ENCODE measurements at regions not wholly inside any gene's neighbourhood (a gene's known extent, or its start where the extent isn't known, plus 50 kb on each side); places are given as distances from the start of the nearest gene placed in this dataset.

GRCh38 chr21:35338281-35338680 is 289.2 kb upstream of the RUNX1 start:
- Histone ChIP-seq H3K4me1 (peaks cover 0 to 12% (median 0%) of the 10 kb centered on the region in 4 donors), H3K4me3 (no peak overlapping the region), H3K27ac (no peak overlapping the region), H3K27me3 (no peaks in the 10 kb centered on the region), H3K36me3 (no peaks in the 10 kb centered on the region), H3K9me3 (no peaks in the 10 kb centered on the region)
- no peak for DNase-seq (ENCODE audit: low spot score in 2 of 2)
- TF ChIP-seq CTCF (IDR thresholded peaks at IDR 0.05): no peak
- TF ChIP-seq POLR2A (IDR thresholded peaks at IDR 0.05): no peak
- no peak for TF ChIP-seq EP300 (IDR thresholded peaks at IDR 0.05)
- 88 to 92% methylated on average over 1 of the region's 1 CpG for WGBS, 2 donors

- no peak for TF ChIP-seq CTCF (IDR thresholded peaks at IDR 0.05)
- TF ChIP-seq POLR2A (IDR thresholded peaks at IDR 0.05): no peak
- TF ChIP-seq EP300 (IDR thresholded peaks at IDR 0.05): no peak
- Histone ChIP-seq H3K27ac (no peak overlapping the region), H3K4me3 (no peak overlapping the region), H3K36me3 (no peaks in the 10 kb centered on the region), H3K27me3 (no peaks in the 10 kb centered on the region), H3K9me3 (no peaks in the 10 kb centered on the region), H3K4me1 (peaks cover 0 to 13% (median 0%) of the 10 kb centered on the region in 4 donors)
- no peak for DNase-seq (ENCODE audit: low spot score in 2 of 2)
- 93 to 94% methylated on average over 7 of the region's 7 CpGs for WGBS, 2 donors
These were observed 288.5 kb upstream of the RUNX1 start for GRCh38 chr21:35337573-35337972.

- Histone ChIP-seq H3K36me3 (no peaks in the 10 kb centered on the region), H3K9me3 (no peaks in the 10 kb centered on the region), H3K27ac (no peak overlapping the region), H3K27me3 (no peaks in the 10 kb centered on the region), H3K4me3 (no peak overlapping the region), H3K4me1 (peaks cover 0 to 13% (median 0%) of the 10 kb centered on the region in 4 donors)
- no peak for DNase-seq (ENCODE audit: low spot score in 2 of 2)
- TF ChIP-seq POLR2A (IDR thresholded peaks at IDR 0.05) (no peak), CTCF (IDR thresholded peaks at IDR 0.05) (no peak), EP300 (IDR thresholded peaks at IDR 0.05) (no peak)
- WGBS, 2 donors: 79 to 90% methylated on average over 2 of the region's 2 CpGs
These were observed 287.4 kb upstream of the RUNX1 start for GRCh38 chr21:35336534-35336933.

- H3K4me1 ChIP-seq: peaks cover 0 to 13% (median 0%) of the 10 kb centered on the region in 4 donors
- no peak for DNase-seq (ENCODE audit: low spot score in 2 of 2)
- H3K9me3 ChIP-seq: no peaks in the 10 kb centered on the region
- H3K27me3 ChIP-seq: no peaks in the 10 kb centered on the region
- TF ChIP-seq POLR2A (IDR thresholded peaks at IDR 0.05) (no peak), CTCF (IDR thresholded peaks at IDR 0.05) (no peak), EP300 (IDR thresholded peaks at IDR 0.05) (no peak)
- H3K4me3 ChIP-seq: no peak overlapping the region
- 94 to 98% methylated on average over 3 of the region's 3 CpGs for whole genome bisulfite sequencing, 2 donors
- H3K27ac ChIP-seq: no peak overlapping the region
- no peaks in the 10 kb centered on the region for H3K36me3 ChIP-seq
These were observed 286.9 kb upstream of the RUNX1 start for GRCh38 chr21:35335951-35336446.

- WGBS, 2 donors: 77 to 83% methylated on average over 9 of the region's 9 CpGs
- no peak for DNase-seq (ENCODE audit: low spot score in 2 of 2)
These were observed 284.9 kb upstream of the RUNX1 start for GRCh38 chr21:35333831-35334618.

More at GRCh38 chr21:35333831-35334618, 284.9 kb upstream of the RUNX1 start:
- Histone ChIP-seq H3K4me1 (peaks cover 0 to 28% (median 0%) of the 10 kb centered on the region in 4 donors), H3K27ac (no peak overlapping the region), H3K36me3 (no peaks in the 10 kb centered on the region), H3K27me3 (no peaks in the 10 kb centered on the region), H3K9me3 (no peaks in the 10 kb centered on the region), H3K4me3 (no peak overlapping the region)
- no peak for TF ChIP-seq EP300 (IDR thresholded peaks at IDR 0.05)
- no peak for TF ChIP-seq POLR2A (IDR thresholded peaks at IDR 0.05)
- no peak for TF ChIP-seq CTCF (IDR thresholded peaks at IDR 0.05)

Data from tibial nerve (tissue), 4 donors.